Parathyroid adenoma (tissue), 2 donors: ENCODE measurements at regions not wholly inside any gene's neighbourhood (a gene's known extent, or its start where the extent isn't known, plus 50 kb on each side); places are given as distances from the start of the nearest gene placed in this dataset.

Experiments
- H2AFZ ChIP-seq: fragments of 300-600 bp; sonication (generic); one replicate; pipeline ENCODE4 v1.7.0; 2017; ENCODE audit warnings: antibody characterized with exemption, mild to moderate bottlenecking
- H3K27ac ChIP-seq: fragments of 300-600 bp; sonication (generic); one replicate; pipeline ENCODE4 v1.7.0; 2017
- H3K27me3 ChIP-seq: fragments of 300-600 bp; sonication (generic); one replicate; pipeline ENCODE4 v1.7.0; 2017; ENCODE audit warnings: low read length; ENCODE audit not compliant: control insufficient read depth, insufficient read depth
- H3K36me3 ChIP-seq: fragments of 300-600 bp; sonication (generic); one replicate; pipeline ENCODE4 v1.7.0; 2017; ENCODE audit warnings: low read length; ENCODE audit not compliant: control insufficient read depth, insufficient read depth
- H3K4me1 ChIP-seq: fragments of 300-600 bp; sonication (generic); one replicate; pipeline ENCODE4 v1.7.0; 2017; ENCODE audit warnings: control low read depth
- H3K4me2 ChIP-seq: fragments of 300-600 bp; sonication (generic); one replicate; pipeline ENCODE4 v1.7.0; 2017; ENCODE audit warnings: low read length
- H3K4me3 ChIP-seq: fragments of 300-600 bp; sonication (generic); one replicate; pipeline ENCODE4 v1.7.0; 2017; ENCODE audit warnings: low read depth, low read length
- H3K79me2 ChIP-seq: fragments of 300-600 bp; sonication (generic); one replicate; pipeline ENCODE4 v1.7.0; 2017; ENCODE audit warnings: control low read depth
- H3K9ac ChIP-seq: fragments of 300-600 bp; sonication (generic); one replicate; pipeline ENCODE4 v1.7.0; 2017; ENCODE audit warnings: mild to moderate bottlenecking
- H3K9me3 ChIP-seq: fragments of 300-600 bp; sonication (generic); one replicate; pipeline ENCODE4 v1.7.0; 2017; ENCODE audit warnings: low read length; ENCODE audit not compliant: control insufficient read depth
- CTCF ChIP-seq: fragments of 300-600 bp; sonication (generic); IDR thresholded peaks from one replicate; pipeline ENCODE4 v1.7.0; 2017; ENCODE audit warnings: antibody characterized with exemption, mild to moderate bottlenecking
- donor health status: primary hyperparathyroidism.

- H3K79me2 ChIP-seq = no peaks in the 10 kb centered on the region
- no peaks in the 10 kb centered on the region for H3K4me1 ChIP-seq
- H3K36me3 ChIP-seq = no peaks in the 10 kb centered on the region
- no peak for TF ChIP-seq CTCF
- no peaks in the 10 kb centered on the region for H3K9me3 ChIP-seq
- no peaks in the 10 kb centered on the region for H3K27me3 ChIP-seq
- no peak overlapping the region for H3K27ac ChIP-seq
- H2AFZ ChIP-seq = no peak overlapping the region
- no peak overlapping the region for H3K4me3 ChIP-seq
- no peak overlapping the region for H3K4me2 ChIP-seq
- no peak overlapping the region for H3K9ac ChIP-seq
These were observed 117.5 kb upstream of the NCKAP5 start for GRCh38 chr2:133685636-133686215.

GRCh38 chr2:133690780-133691179 is 122.5 kb upstream of the NCKAP5 start:
- H3K79me2 ChIP-seq = no peaks in the 10 kb centered on the region
- H3K9ac ChIP-seq = no peak overlapping the region

GRCh38 chr2:133691336-133691735 is 123.1 kb upstream of the NCKAP5 start:
- Histone ChIP-seq H3K4me1 (no peaks in the 10 kb centered on the region), H3K4me2 (no peak overlapping the region), H3K36me3 (no peaks in the 10 kb centered on the region), H3K4me3 (no peak overlapping the region), H3K27ac (no peak overlapping the region), H3K79me2 (no peaks in the 10 kb centered on the region), H3K9ac (no peak overlapping the region), H3K9me3 (no peaks in the 10 kb centered on the region), H3K27me3 (no peaks in the 10 kb centered on the region), H2AFZ (no peak overlapping the region)
- TF ChIP-seq CTCF = no peak

More at GRCh38 chr2:133690780-133691179, 122.5 kb upstream of the NCKAP5 start:
- Histone ChIP-seq H3K4me2 (no peak overlapping the region), H3K27me3 (no peaks in the 10 kb centered on the region), H3K36me3 (no peaks in the 10 kb centered on the region), H3K4me1 (no peaks in the 10 kb centered on the region), H3K27ac (no peak overlapping the region), H3K4me3 (no peak overlapping the region), H2AFZ (no peak overlapping the region), H3K9me3 (no peaks in the 10 kb centered on the region)
- TF ChIP-seq CTCF = no peak

GRCh38 chr2:133705287-133705686 is 137.0 kb upstream of the NCKAP5 start:
- no peaks in the 10 kb centered on the region for H3K79me2 ChIP-seq
- H3K9me3 ChIP-seq = no peaks in the 10 kb centered on the region
- TF ChIP-seq CTCF = no peak
- H2AFZ ChIP-seq = no peak overlapping the region
- H3K36me3 ChIP-seq = no peaks in the 10 kb centered on the region
- H3K27me3 ChIP-seq = no peaks in the 10 kb centered on the region
- H3K4me2 ChIP-seq = no peak overlapping the region
- no peak overlapping the region for H3K9ac ChIP-seq
- no peaks in the 10 kb centered on the region for H3K4me1 ChIP-seq
- no peak overlapping the region for H3K4me3 ChIP-seq
- no peak overlapping the region for H3K27ac ChIP-seq

GRCh38 chr2:133710613-133711012 is 142.3 kb upstream of the NCKAP5 start:
- H3K9me3 ChIP-seq = no peaks in the 10 kb centered on the region
- no peaks in the 10 kb centered on the region for H3K79me2 ChIP-seq
- no peak overlapping the region for H3K4me2 ChIP-seq
- H3K4me3 ChIP-seq = no peak overlapping the region
- H3K4me1 ChIP-seq = no peaks in the 10 kb centered on the region
- TF ChIP-seq CTCF = no peak
- H3K27me3 ChIP-seq = no peaks in the 10 kb centered on the region
- H3K27ac ChIP-seq = no peak overlapping the region
- H2AFZ ChIP-seq = no peak overlapping the region
- no peaks in the 10 kb centered on the region for H3K36me3 ChIP-seq
- no peak overlapping the region for H3K9ac ChIP-seq
